ENCODE measurements at regions not wholly inside any gene's neighbourhood (a gene's known extent, or its start where the extent isn't known, plus 50 kb on each side); places are given as distances from the start of the nearest gene placed in this dataset.

GRCh38 chr3:146817704-146818103 lies 212.6 kb upstream of the PLSCR5 start:
- TF ChIP-seq, protein P1, sequence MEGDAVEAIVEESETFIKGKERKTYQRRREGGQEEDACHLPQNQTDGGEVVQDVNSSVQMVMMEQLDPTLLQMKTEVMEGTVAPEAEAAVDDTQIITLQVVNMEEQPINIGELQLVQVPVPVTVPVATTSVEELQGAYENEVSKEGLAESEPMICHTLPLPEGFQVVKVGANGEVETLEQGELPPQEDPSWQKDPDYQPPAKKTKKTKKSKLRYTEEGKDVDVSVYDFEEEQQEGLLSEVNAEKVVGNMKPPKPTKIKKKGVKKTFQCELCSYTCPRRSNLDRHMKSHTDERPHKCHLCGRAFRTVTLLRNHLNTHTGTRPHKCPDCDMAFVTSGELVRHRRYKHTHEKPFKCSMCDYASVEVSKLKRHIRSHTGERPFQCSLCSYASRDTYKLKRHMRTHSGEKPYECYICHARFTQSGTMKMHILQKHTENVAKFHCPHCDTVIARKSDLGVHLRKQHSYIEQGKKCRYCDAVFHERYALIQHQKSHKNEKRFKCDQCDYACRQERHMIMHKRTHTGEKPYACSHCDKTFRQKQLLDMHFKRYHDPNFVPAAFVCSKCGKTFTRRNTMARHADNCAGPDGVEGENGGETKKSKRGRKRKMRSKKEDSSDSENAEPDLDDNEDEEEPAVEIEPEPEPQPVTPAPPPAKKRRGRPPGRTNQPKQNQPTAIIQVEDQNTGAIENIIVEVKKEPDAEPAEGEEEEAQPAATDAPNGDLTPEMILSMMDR (conservative IDR thresholded peaks at IDR 0.05), result peak; percentile 56
- TF ChIP-seq ZFX (IDR thresholded peaks at IDR 0.05), result no peak
